ENCODE measurements at regions not wholly inside any gene's neighbourhood (a gene's known extent, or its start where the extent isn't known, plus 50 kb on each side); places are given as distances from the start of the nearest gene placed in this dataset.

- Histone ChIP-seq H3K14ac (ENCODE audit: low read length) (no peak overlapping the region), H4K12ac (ENCODE audit: low read depth, low read length) (no peak overlapping the region), H2AFZ (ENCODE audit: insufficient read depth, low read length, poor library complexity) (no peak overlapping the region), H3K27ac (ENCODE audit: low read depth, low read length) (no peak overlapping the region), H3K36me3 (ENCODE audit: control insufficient read depth in 1 of 2, insufficient read depth in 2 of 2, low read length in 2 of 2) (no peaks in the 10 kb centered on the region), H2BK120ac (ENCODE audit: insufficient read depth, low read length, poor library complexity) (no peak overlapping the region), H3K18ac (ENCODE audit: low read length) (no peak overlapping the region), H2BK12ac (ENCODE audit: low read length) (no peak overlapping the region), H3K9ac (ENCODE audit: low read length) (no peak overlapping the region), H3K4ac (ENCODE audit: low read depth, low read length) (no peak overlapping the region), H3K23ac (ENCODE audit: low read length) (no peak overlapping the region), H3K4me1 (ENCODE audit: control insufficient read depth in 1 of 2, insufficient read depth in 2 of 2, low read length in 2 of 2) (no peaks in the 10 kb centered on the region), H4K91ac (ENCODE audit: low read depth, low read length) (no peak overlapping the region), H4K8ac (ENCODE audit: low read depth, low read length) (no peak overlapping the region), H3K27me3 (ENCODE audit: insufficient read depth, low read length) (no peaks in the 10 kb centered on the region), H2AK5ac (ENCODE audit: low read length) (no peak overlapping the region), H3K4me3 (ENCODE audit: low read depth, low read length) (no peak overlapping the region), H3K79me2 (ENCODE audit: control insufficient read depth, insufficient read depth, low read length, poor library complexity) (no peaks in the 10 kb centered on the region), H3K9me3 (ENCODE audit: insufficient read depth, low read depth, low read length) (no peaks in the 10 kb centered on the region), H3K4me2 (ENCODE audit: low read length) (no peak overlapping the region), H2BK5ac (ENCODE audit: low read depth, low read length, poor library complexity) (no peak overlapping the region), H3K79me1 (ENCODE audit: low read length) (no peaks in the 10 kb centered on the region)
- WGBS (ENCODE audit: extremely low coverage, insufficient coverage, insufficient read length): no CpG with 5 or more reads among the region's 1 CpG
- DNase-seq: no peak
Measured at GRCh38 chr2:150259746-150260145, 227.7 kb downstream of the RND3 start.

DNA sequence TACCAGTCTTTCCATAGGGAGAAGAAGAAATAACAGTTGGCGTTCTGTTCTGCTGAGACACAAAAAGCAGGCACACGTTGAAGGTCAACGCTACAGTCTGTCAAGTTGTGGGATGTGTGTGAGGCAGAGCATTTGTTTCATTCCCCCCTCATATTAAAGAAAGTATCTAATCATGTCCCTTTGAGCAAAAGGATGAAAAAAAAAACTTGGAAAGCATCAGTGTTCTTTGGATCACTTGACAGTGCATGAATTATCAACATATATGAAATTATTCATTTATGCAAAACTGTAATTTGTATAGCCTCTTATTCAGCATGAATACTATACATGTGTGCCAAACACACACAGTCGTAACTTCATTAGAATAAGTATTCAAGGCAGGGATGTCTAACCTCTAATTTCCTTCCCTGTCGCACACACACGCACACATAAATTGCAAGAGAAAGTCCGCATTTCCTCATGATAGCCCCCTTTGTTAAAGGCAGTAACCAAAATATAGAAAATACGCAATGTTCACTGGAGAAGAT, 228.6 kb downstream of the RND3 start:
- H3K14ac ChIP-seq (ENCODE audit: low read length): no peak overlapping the region
- no peak overlapping the region for H3K4me3 ChIP-seq (ENCODE audit: low read depth, low read length)
- WGBS (ENCODE audit: extremely low coverage, insufficient coverage, insufficient read length): no CpG with 5 or more reads among the region's 8 CpGs
- no peak overlapping the region for H2BK5ac ChIP-seq (ENCODE audit: low read depth, low read length, poor library complexity)
- H3K4me1 ChIP-seq (ENCODE audit: control insufficient read depth in 1 of 2, insufficient read depth in 2 of 2, low read length in 2 of 2): no peaks in the 10 kb centered on the region
- H3K18ac ChIP-seq (ENCODE audit: low read length): no peak overlapping the region
- H3K4ac ChIP-seq (ENCODE audit: low read depth, low read length): no peak overlapping the region
- H4K91ac ChIP-seq (ENCODE audit: low read depth, low read length): no peak overlapping the region
- no peak overlapping the region for H3K4me2 ChIP-seq (ENCODE audit: low read length)
- no peak overlapping the region for H2BK12ac ChIP-seq (ENCODE audit: low read length)
- no peak overlapping the region for H3K23ac ChIP-seq (ENCODE audit: low read length)
- no peaks in the 10 kb centered on the region for H3K79me2 ChIP-seq (ENCODE audit: control insufficient read depth, insufficient read depth, low read length, poor library complexity)
- H2AFZ ChIP-seq (ENCODE audit: insufficient read depth, low read length, poor library complexity): no peak overlapping the region
- H2BK120ac ChIP-seq (ENCODE audit: insufficient read depth, low read length, poor library complexity): no peak overlapping the region
- no peak overlapping the region for H3K27ac ChIP-seq (ENCODE audit: low read depth, low read length)
- H3K9me3 ChIP-seq (ENCODE audit: insufficient read depth, low read depth, low read length): no peaks in the 10 kb centered on the region
- no peaks in the 10 kb centered on the region for H3K36me3 ChIP-seq (ENCODE audit: control insufficient read depth in 1 of 2, insufficient read depth in 2 of 2, low read length in 2 of 2)
- no peak overlapping the region for H3K9ac ChIP-seq (ENCODE audit: low read length)
- H3K79me1 ChIP-seq (ENCODE audit: low read length): no peaks in the 10 kb centered on the region
- no peak for DNase-seq
- H3K27me3 ChIP-seq (ENCODE audit: insufficient read depth, low read length): no peaks in the 10 kb centered on the region
- no peak overlapping the region for H4K12ac ChIP-seq (ENCODE audit: low read depth, low read length)
- no peak overlapping the region for H2AK5ac ChIP-seq (ENCODE audit: low read length)
- no peak overlapping the region for H4K8ac ChIP-seq (ENCODE audit: low read depth, low read length)

GRCh38 chr2:150256736-150257135, 230.7 kb downstream of the RND3 start:
- Histone ChIP-seq H2AK5ac (ENCODE audit: low read length) (no peak overlapping the region), H4K12ac (ENCODE audit: low read depth, low read length) (no peak overlapping the region), H4K91ac (ENCODE audit: low read depth, low read length) (no peak overlapping the region), H2BK12ac (ENCODE audit: low read length) (no peak overlapping the region), H3K4me2 (ENCODE audit: low read length) (no peak overlapping the region), H3K27me3 (ENCODE audit: insufficient read depth, low read length) (no peaks in the 10 kb centered on the region), H3K14ac (ENCODE audit: low read length) (no peak overlapping the region), H2AFZ (ENCODE audit: insufficient read depth, low read length, poor library complexity) (no peak overlapping the region), H2BK120ac (ENCODE audit: insufficient read depth, low read length, poor library complexity) (no peak overlapping the region), H3K23ac (ENCODE audit: low read length) (no peak overlapping the region), H3K36me3 (ENCODE audit: control insufficient read depth in 1 of 2, insufficient read depth in 2 of 2, low read length in 2 of 2) (no peaks in the 10 kb centered on the region), H3K9me3 (ENCODE audit: insufficient read depth, low read depth, low read length) (no peaks in the 10 kb centered on the region), H3K27ac (ENCODE audit: low read depth, low read length) (no peak overlapping the region), H3K79me1 (ENCODE audit: low read length) (no peaks in the 10 kb centered on the region), H3K4me1 (ENCODE audit: control insufficient read depth in 1 of 2, insufficient read depth in 2 of 2, low read length in 2 of 2) (no peaks in the 10 kb centered on the region), H3K9ac (ENCODE audit: low read length) (no peak overlapping the region), H3K18ac (ENCODE audit: low read length) (no peak overlapping the region), H3K4me3 (ENCODE audit: low read depth, low read length) (no peak overlapping the region), H2BK5ac (ENCODE audit: low read depth, low read length, poor library complexity) (no peak overlapping the region), H4K8ac (ENCODE audit: low read depth, low read length) (no peak overlapping the region), H3K4ac (ENCODE audit: low read depth, low read length) (no peak overlapping the region), H3K79me2 (ENCODE audit: control insufficient read depth, insufficient read depth, low read length, poor library complexity) (no peaks in the 10 kb centered on the region)
- WGBS (ENCODE audit: extremely low coverage, insufficient coverage, insufficient read length): no CpG with 5 or more reads among the region's 3 CpGs
- DNase-seq: no peak

GRCh38 chr2:150255528-150255927, 231.9 kb downstream of the RND3 start:
- H3K4me1 ChIP-seq (ENCODE audit: control insufficient read depth in 1 of 2, insufficient read depth in 2 of 2, low read length in 2 of 2): no peaks in the 10 kb centered on the region
- no peak overlapping the region for H3K14ac ChIP-seq (ENCODE audit: low read length)
- H3K18ac ChIP-seq (ENCODE audit: low read length): no peak overlapping the region
- H2AFZ ChIP-seq (ENCODE audit: insufficient read depth, low read length, poor library complexity): no peak overlapping the region
- H3K27ac ChIP-seq (ENCODE audit: low read depth, low read length): no peak overlapping the region
- no peak overlapping the region for H2BK120ac ChIP-seq (ENCODE audit: insufficient read depth, low read length, poor library complexity)
- H4K91ac ChIP-seq (ENCODE audit: low read depth, low read length): no peak overlapping the region
- DNase-seq: peak in 1 of 2 donors; percentile 29
- H3K4me3 ChIP-seq (ENCODE audit: low read depth, low read length): no peak overlapping the region
- no peak overlapping the region for H2BK12ac ChIP-seq (ENCODE audit: low read length)
- H3K23ac ChIP-seq (ENCODE audit: low read length): no peak overlapping the region
- no peaks in the 10 kb centered on the region for H3K27me3 ChIP-seq (ENCODE audit: insufficient read depth, low read length)
- H3K9ac ChIP-seq (ENCODE audit: low read length): no peak overlapping the region
- no peaks in the 10 kb centered on the region for H3K79me2 ChIP-seq (ENCODE audit: control insufficient read depth, insufficient read depth, low read length, poor library complexity)
- H3K79me1 ChIP-seq (ENCODE audit: low read length): no peaks in the 10 kb centered on the region
- no peaks in the 10 kb centered on the region for H3K9me3 ChIP-seq (ENCODE audit: insufficient read depth, low read depth, low read length)
- H4K12ac ChIP-seq (ENCODE audit: low read depth, low read length): no peak overlapping the region
- no peak overlapping the region for H3K4ac ChIP-seq (ENCODE audit: low read depth, low read length)
- H4K8ac ChIP-seq (ENCODE audit: low read depth, low read length): no peak overlapping the region
- H3K4me2 ChIP-seq (ENCODE audit: low read length): no peak overlapping the region
- H3K36me3 ChIP-seq (ENCODE audit: control insufficient read depth in 1 of 2, insufficient read depth in 2 of 2, low read length in 2 of 2): no peaks in the 10 kb centered on the region
- H2AK5ac ChIP-seq (ENCODE audit: low read length): no peak overlapping the region
- no peak overlapping the region for H2BK5ac ChIP-seq (ENCODE audit: low read depth, low read length, poor library complexity)
